ENCODE measurements at regions not wholly inside any gene's neighbourhood (a gene's known extent, or its start where the extent isn't known, plus 50 kb on each side); places are given as distances from the start of the nearest gene placed in this dataset.

DNA sequence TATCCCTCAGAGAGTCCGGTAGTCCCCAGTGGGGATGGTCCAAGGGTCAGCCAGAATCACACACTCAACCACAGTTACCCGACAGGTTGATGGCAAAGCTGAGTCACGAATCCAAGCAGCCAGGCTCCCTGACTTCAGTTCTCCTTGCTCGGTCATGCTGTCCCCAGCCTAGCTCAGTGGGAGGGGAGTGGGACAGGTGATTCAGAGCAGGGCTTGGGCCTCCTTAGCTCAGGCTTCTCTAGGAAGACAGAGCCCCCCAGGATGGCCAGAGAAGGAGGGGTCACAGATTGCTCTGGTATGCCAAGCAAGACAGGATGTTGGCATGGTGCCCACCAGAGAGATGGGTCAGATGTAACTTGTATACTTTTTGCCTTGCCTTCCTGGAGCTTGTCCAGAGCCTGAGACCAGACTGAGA lies 66.5 kb downstream of the EFNB1 start:
- no peak for DNase-seq (ENCODE audit: low read depth)
- H3K4me3 ChIP-seq (ENCODE audit: control insufficient read depth, low read depth, low read length) = no peak overlapping the region
- TF ChIP-seq, protein P1, sequence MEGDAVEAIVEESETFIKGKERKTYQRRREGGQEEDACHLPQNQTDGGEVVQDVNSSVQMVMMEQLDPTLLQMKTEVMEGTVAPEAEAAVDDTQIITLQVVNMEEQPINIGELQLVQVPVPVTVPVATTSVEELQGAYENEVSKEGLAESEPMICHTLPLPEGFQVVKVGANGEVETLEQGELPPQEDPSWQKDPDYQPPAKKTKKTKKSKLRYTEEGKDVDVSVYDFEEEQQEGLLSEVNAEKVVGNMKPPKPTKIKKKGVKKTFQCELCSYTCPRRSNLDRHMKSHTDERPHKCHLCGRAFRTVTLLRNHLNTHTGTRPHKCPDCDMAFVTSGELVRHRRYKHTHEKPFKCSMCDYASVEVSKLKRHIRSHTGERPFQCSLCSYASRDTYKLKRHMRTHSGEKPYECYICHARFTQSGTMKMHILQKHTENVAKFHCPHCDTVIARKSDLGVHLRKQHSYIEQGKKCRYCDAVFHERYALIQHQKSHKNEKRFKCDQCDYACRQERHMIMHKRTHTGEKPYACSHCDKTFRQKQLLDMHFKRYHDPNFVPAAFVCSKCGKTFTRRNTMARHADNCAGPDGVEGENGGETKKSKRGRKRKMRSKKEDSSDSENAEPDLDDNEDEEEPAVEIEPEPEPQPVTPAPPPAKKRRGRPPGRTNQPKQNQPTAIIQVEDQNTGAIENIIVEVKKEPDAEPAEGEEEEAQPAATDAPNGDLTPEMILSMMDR (IDR thresholded peaks at IDR 0.05; ENCODE audit: control insufficient read depth, insufficient read depth, low read depth, low read length, missing control alignments) = no peak

DNA sequence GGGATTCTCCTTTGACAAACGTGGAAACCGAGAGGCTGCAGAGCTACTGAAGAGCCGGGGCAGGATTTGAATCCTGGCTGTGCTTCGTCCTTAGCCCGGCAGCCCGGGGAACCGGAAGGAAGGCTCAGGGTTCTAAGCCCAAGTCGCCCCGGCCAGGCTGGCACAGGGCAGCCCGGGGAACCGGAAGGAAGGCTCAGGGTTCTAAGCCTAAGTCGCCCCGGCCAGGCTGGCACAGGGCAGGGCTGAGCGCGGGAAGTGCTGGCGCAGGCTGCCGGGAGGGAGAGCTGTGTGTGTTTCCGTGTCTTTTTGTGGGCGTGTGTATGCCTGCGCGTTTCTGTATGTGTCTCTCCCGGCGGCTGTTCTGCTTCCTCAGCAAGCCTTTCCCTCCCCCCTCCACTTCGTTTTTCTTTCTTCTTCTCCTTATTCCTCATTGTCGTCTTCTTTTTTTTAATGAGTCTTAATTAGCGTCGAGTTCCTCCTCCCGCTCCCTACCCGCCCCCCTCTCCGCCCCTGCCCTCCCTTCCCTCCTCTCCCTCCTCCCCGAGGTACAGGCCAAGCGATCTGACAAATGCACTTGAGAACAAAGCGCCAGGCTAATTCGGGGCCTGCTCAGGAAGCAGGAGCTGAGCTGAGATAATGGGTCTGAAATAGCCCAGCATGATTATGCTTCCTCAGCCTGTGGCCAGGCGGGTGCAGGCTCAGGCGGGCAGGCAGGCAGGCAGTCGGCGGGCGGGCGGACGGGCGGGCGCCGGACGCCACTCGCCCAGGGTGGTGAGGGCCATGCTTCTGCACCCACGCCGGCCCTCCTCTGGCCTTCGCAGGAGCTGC lies 65.9 kb downstream of the EFNB1 start:
- H3K4me3 ChIP-seq (ENCODE audit: control insufficient read depth, low read depth, low read length) = no peak overlapping the region

DNA sequence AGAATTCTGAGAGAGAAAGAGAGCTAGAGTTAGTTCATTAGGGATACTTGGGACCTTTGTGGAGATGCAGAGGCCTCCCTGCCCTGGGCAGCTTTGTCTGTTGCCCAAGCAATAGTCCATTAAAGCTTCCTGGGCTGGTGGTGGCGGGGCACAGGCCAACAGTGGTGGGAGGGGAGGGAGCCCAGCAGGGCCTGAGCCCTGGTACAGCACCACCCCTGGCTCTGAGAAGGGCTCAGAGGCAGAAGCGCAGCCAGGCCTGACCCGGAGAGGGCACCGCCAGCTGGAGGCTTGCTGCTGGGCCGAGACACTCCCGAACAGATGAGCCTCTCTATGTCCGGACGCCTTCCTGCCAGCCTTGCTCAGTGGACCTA lies 65.3 kb downstream of the EFNB1 start:
- TF ChIP-seq, protein P1 (IDR thresholded peaks at IDR 0.05; ENCODE audit: control insufficient read depth, insufficient read depth, low read depth, low read length, missing control alignments) = no peak
- no peak overlapping the region for H3K4me3 ChIP-seq (ENCODE audit: control insufficient read depth, low read depth, low read length)
- DNase-seq (ENCODE audit: low read depth) = no peak

More for the DNA sequence above, 65.9 kb downstream of the EFNB1 start:
- TF ChIP-seq, protein P1 (IDR thresholded peaks at IDR 0.05; ENCODE audit: control insufficient read depth, insufficient read depth, low read depth, low read length, missing control alignments) = no peak
- no peak for DNase-seq (ENCODE audit: low read depth)

GRCh38 chrX:68892651-68893050 lies 63.8 kb downstream of the EFNB1 start:
- H3K4me3 ChIP-seq (ENCODE audit: control insufficient read depth, low read depth, low read length) = no peak overlapping the region
- no peak for DNase-seq (ENCODE audit: low read depth)
- TF ChIP-seq, protein P1 (IDR thresholded peaks at IDR 0.05; ENCODE audit: control insufficient read depth, insufficient read depth, low read depth, low read length, missing control alignments) = no peak

GRCh38 chrX:68892134-68892533 lies 63.3 kb downstream of the EFNB1 start:
- no peak overlapping the region for H3K4me3 ChIP-seq (ENCODE audit: control insufficient read depth, low read depth, low read length)
- no peak for DNase-seq (ENCODE audit: low read depth)
- TF ChIP-seq, protein P1 (IDR thresholded peaks at IDR 0.05; ENCODE audit: control insufficient read depth, insufficient read depth, low read depth, low read length, missing control alignments) = no peak

Data from AG09309 (cell line).